G401 (cell line): ENCODE measurements at regions not wholly inside any gene's neighbourhood (a gene's known extent, or its start where the extent isn't known, plus 50 kb on each side); places are given as distances from the start of the nearest gene placed in this dataset.

Source experiments
- DNase-seq: peaks from one replicate; pipeline ENCODE4 v3.0.0-alpha.2; 2015; ENCODE audit warnings: low spot score
- in situ Hi-C: cut with HindIII; loops from 2 replicates; pipeline ENCODE4 v1.10.0; 2016; ENCODE audit warnings: low sequenced_read_pairs, mixed read lengths

DNA sequence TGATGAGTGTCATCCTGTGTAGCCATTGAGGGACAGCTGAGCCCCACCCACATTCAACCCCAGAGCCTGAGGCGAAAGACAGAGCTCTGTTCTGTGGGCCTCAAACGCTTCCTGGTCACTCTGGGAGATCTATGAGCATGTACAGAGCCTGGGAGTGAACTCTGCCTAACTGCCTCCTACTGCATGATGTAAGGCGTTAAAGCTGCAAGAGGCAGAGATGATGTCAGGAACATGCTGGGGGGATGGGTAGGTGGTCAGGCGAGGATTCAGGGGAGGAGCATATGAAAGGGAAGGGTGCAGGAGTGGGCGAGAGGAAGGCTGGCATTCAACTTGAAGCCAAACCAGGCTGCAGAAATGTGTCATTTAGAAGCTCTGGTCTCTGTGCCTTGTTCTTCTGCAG is 181.0 kb downstream of the TFCP2L1 start:
- in situ Hi-C loops: no loop called here
- DNase-seq: no peak

DNA sequence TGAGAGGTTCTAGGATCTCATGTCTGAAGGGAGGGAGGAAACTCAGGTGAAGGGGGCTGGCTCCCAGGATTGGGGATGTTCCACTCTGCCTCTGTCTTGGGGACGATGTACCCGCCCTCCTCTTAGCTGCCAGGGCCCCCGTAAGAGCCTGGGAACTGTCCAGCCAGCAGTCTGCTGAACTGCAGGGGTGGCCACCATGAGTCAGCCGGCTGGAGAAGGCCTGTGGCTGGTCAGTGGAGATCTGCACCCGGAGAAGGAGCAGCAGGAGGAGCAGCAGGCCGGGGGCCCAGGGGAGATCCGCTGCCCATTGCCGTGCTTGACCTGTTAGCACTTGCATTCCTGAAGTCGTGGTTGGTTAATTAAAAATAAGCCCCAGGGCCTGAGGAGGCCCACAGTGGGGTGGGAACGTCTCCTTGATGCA is 180.3 kb downstream of the TFCP2L1 start:
- in situ Hi-C loops: no loop called here

DNA sequence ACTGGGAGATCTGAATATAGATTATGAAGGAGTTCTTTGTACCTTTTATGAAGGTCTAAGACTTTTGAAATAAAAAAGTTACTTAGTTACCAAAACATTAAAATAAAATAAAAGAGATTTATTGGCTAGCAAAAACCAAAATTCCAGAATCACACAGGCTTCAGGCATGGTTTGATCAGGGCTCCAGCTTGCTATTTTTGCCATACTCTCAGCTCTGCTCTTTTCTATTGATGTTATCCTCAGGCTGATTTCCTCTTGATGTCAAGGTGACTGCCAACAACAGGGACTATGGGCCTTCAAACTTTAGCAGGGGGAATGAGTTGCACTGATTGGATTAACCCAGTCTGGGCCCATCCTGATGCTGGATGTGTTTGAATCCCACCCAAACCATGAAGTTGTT is 174.1 kb downstream of the TFCP2L1 start:
- no peak for DNase-seq
- in situ Hi-C loops: no loop called here

More for the DNA sequence above, 180.3 kb downstream of the TFCP2L1 start:
- no peak for DNase-seq

DNA sequence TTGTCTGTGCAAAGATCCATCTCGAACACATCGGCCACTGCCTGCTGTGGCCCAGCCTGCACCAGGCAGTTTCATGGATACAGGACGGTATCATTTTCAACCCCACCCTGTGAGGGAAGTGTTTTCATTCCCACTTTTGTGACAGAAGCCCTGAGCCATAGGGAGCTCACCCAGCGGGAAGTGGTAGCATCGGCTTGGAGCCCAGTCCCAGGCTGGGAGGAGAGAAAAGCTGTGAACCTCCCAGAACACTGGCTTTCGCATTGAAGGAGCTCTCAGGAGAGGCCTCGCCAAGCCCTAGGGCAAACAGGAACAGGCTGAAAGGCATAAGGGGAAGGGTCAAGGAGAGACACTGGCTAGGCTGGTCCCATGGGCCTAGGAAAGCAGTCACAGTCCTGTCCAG is 166.1 kb downstream of the TFCP2L1 start:
- in situ Hi-C loops: no loop called here
- peak; percentile 61 for DNase-seq

DNA sequence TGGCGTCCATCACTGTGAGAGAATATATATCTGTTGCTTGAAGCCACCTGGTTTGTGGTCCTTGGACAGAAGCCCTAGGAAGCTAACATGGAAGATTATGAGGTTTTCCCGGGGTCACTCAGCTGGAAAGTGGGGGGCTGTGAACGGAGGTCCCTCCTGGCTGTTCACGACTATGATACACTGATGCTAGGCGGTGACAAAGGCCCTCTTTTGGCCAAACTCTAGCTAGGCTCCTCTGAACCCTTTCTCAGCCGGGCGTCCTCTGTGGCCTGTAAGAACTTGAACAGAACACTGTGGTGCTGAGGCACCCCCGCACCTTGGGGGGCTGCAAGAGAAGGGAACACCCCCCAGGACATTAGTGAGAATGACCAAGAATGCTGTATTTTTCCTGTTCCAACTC is 164.6 kb downstream of the TFCP2L1 start:
- in situ Hi-C loops: no loop called here

DNA sequence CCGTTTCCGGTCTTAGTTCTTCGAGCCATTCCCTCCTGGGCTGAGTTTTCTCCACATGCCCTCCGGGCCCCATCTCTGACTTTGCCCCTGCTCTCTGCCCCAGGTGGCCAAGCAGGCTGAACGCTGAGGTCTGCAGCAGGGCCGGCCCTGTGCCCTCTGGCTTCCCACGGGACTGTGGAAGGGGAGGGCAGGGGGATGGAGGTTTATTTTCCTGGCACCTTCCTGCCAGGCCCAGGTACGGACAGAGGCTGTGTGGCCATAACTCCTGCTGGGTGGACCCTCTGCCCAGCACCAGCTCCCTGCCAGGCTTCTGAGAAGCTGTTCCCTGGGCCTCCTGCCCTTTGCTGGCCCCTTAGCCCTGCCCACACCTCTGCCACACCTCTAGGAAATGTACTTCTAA is 164.0 kb downstream of the TFCP2L1 start:
- no peak for DNase-seq
- in situ Hi-C loops: no loop called here

More for the DNA sequence above, 164.6 kb downstream of the TFCP2L1 start:
- no peak for DNase-seq

GRCh38 chr2:121121661-121122060 is 163.3 kb downstream of the TFCP2L1 start:
- DNase-seq: no peak
- in situ Hi-C loops: no loop called here

- in situ Hi-C loops: no loop called here
- no peak for DNase-seq
Observed at GRCh38 chr2:121123268-121123667, 161.7 kb downstream of the TFCP2L1 start.

GRCh38 chr2:121124330-121124729 is 160.7 kb downstream of the TFCP2L1 start:
- in situ Hi-C loops: no loop called here
- no peak for DNase-seq

- in situ Hi-C loops: no loop called here
- no peak for DNase-seq
Observed at GRCh38 chr2:121125350-121125749, 159.7 kb downstream of the TFCP2L1 start.

- no peak for DNase-seq
- in situ Hi-C loops: no loop called here
Observed at GRCh38 chr2:121128741-121129659, 156.0 kb downstream of the TFCP2L1 start.

DNA sequence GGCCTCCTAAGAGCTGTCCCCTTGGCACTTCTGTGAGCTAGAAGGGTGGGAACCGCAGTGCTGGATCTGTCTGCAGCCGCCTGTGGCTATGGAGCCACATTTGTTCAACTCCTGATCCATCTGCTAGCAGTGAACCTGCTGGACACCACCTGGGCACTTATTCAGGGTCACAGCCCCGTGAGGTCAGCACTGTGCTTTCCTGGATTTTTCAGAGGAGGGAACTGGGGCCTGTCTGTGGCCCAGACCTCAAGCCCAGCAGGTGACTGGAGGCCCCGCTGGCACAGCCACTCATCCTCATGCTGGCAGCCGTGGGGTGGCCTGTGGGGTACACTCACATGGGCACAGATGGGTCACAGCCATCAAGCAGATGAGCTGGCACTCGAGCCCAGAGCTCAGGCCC is 155.3 kb downstream of the TFCP2L1 start:
- DNase-seq: peak; percentile 88

GRCh38 chr2:121130301-121130850 is 154.6 kb downstream of the TFCP2L1 start:
- in situ Hi-C loops: no loop called here
- no peak for DNase-seq

More for the DNA sequence above, 155.3 kb downstream of the TFCP2L1 start:
- in situ Hi-C loops: no loop called here

GRCh38 chr2:121131375-121131774 is 153.6 kb downstream of the TFCP2L1 start:
- in situ Hi-C loops: no loop called here
- DNase-seq: no peak

GRCh38 chr2:121132054-121132761 is 152.8 kb downstream of the TFCP2L1 start:
- DNase-seq: no peak
- in situ Hi-C loops: no loop called here

DNA sequence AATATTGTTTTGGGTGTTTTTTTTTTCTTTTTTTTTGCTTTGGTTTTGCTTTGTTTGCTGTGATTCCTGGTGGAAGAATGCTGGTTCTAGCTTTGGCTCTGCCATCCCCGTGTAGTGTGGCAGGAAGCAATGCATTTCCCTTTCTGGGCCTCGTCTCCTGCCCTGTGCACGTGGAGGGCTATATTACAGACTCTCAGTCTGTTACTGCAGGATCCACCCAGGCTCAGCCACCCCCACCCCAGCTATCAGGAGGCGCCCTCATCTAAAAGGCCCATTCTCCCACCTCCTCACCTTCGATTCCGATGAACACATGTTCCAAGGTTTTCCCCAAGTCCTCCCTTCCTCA is 152.3 kb downstream of the TFCP2L1 start:
- DNase-seq: no peak
- in situ Hi-C loops: no loop called here

DNA sequence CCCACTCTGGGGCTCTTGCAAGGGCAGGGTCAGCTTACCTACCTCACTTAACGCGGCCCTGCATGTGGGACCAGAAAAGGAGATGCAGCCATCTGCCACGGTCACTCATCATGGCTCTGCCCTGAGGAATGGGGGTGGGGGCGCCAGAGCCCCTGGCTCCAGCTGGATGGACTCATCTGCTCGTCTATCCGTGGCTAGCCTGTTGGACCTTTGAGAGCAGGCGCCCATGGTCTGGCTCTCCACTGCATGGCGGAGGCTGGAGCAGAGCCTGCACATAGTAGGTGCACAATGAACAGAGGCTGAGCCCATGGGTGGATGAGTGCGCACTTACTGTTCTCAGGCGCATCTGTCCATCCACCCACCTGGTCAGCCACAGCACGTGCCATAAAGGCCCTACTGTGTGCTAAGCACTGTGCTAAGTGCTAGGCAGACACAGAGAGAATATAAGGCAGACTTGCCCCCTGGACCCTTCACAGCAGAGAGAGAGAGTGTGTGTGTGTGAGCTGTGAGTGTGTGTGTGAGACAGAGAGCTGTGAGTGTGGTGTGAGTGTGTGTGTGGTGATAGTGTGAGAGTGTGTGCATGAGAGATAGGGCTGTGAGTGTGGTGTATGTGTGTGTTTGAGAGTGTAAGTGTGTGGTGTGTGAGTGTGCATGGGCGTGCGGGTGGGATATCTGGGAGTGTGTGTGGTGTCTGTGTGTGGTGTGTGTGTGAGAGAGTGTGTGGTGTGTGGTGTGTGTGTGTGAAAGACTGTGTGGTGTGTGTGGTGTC is 151.3 kb downstream of the TFCP2L1 start:
- no peak for DNase-seq
- in situ Hi-C loops: no loop called here

DNA sequence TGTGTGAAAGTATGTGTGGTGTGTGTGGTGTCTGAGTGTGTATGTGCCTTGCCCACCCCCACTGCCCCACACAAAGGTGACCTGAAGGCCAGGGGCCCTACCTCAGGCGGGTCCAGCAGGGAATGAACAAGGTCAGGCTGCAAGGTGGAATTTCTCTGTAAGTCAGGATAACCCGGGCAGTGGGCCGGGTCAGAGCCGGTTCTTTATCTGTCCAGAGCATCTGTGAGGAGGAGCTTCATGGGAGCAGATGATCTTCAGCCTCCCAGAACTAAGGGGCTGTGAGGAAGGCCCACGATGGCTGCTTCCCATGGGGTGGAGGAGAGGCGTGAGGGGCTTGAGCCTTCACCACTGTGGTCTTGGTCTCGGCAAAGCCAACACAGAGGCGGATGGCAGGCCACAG is 150.3 kb downstream of the TFCP2L1 start:
- in situ Hi-C loops: no loop called here
- no peak for DNase-seq

GRCh38 chr2:121135168-121135853 is 149.7 kb downstream of the TFCP2L1 start:
- DNase-seq: no peak
- in situ Hi-C loops: no loop called here
